ENCODE measurements at regions not wholly inside any gene's neighbourhood (a gene's known extent, or its start where the extent isn't known, plus 50 kb on each side); places are given as distances from the start of the nearest gene placed in this dataset.

GRCh38 chr18:26637983-26638382 is 89.6 kb upstream of the KCTD1 start:
- H3K4me3 ChIP-seq (replicated peaks in 1 of 2; ENCODE audit: low read depth in 2 of 2, low read length in 2 of 2): no peak overlapping the region
- TF ChIP-seq CTCF (IDR thresholded peaks at IDR 0.05; ENCODE audit: low read depth, low read length): no peak
- DNase-seq (ENCODE audit: low read depth in 2 of 2): no peak

- no peak for TF ChIP-seq CTCF (IDR thresholded peaks at IDR 0.05; ENCODE audit: low read depth, low read length)
- H3K4me3 ChIP-seq (replicated peaks in 1 of 2; ENCODE audit: low read depth in 2 of 2, low read length in 2 of 2): no peak overlapping the region
- no peak for DNase-seq (ENCODE audit: low read depth in 2 of 2)
Measured at GRCh38 chr18:26637324-26637723, 89.0 kb upstream of the KCTD1 start.

- DNase-seq (ENCODE audit: low read depth in 2 of 2): no peak
- no peak overlapping the region for H3K4me3 ChIP-seq (replicated peaks in 1 of 2; ENCODE audit: low read depth in 2 of 2, low read length in 2 of 2)
- TF ChIP-seq CTCF (IDR thresholded peaks at IDR 0.05; ENCODE audit: low read depth, low read length): no peak
Measured at GRCh38 chr18:26635466-26635865, 87.1 kb upstream of the KCTD1 start.

GRCh38 chr18:26634631-26635030 is 86.3 kb upstream of the KCTD1 start:
- no peak overlapping the region for H3K4me3 ChIP-seq (replicated peaks in 1 of 2; ENCODE audit: low read depth in 2 of 2, low read length in 2 of 2)
- TF ChIP-seq CTCF (IDR thresholded peaks at IDR 0.05; ENCODE audit: low read depth, low read length): no peak
- no peak for DNase-seq (ENCODE audit: low read depth in 2 of 2)

GRCh38 chr18:26631135-26631534 is 82.8 kb upstream of the KCTD1 start:
- no peak overlapping the region for H3K4me3 ChIP-seq (replicated peaks in 1 of 2; ENCODE audit: low read depth in 2 of 2, low read length in 2 of 2)
- TF ChIP-seq CTCF (IDR thresholded peaks at IDR 0.05; ENCODE audit: low read depth, low read length): no peak
- no peak for DNase-seq (ENCODE audit: low read depth in 2 of 2)

GRCh38 chr18:26630596-26630995 is 82.2 kb upstream of the KCTD1 start:
- no peak overlapping the region for H3K4me3 ChIP-seq (replicated peaks in 1 of 2; ENCODE audit: low read depth in 2 of 2, low read length in 2 of 2)
- no peak for TF ChIP-seq CTCF (IDR thresholded peaks at IDR 0.05; ENCODE audit: low read depth, low read length)
- no peak for DNase-seq (ENCODE audit: low read depth in 2 of 2)

- H3K4me3 ChIP-seq (replicated peaks in 1 of 2; ENCODE audit: low read depth in 2 of 2, low read length in 2 of 2): no peak overlapping the region
- DNase-seq (ENCODE audit: low read depth in 2 of 2): no peak
- TF ChIP-seq CTCF (IDR thresholded peaks at IDR 0.05; ENCODE audit: low read depth, low read length): no peak
Measured at GRCh38 chr18:26628017-26628416, 79.7 kb upstream of the KCTD1 start.

All from cardiac fibroblast (primary cell).